ENCODE measurements at regions not wholly inside any gene's neighbourhood (a gene's known extent, or its start where the extent isn't known, plus 50 kb on each side); places are given as distances from the start of the nearest gene placed in this dataset.
A peak's percentile ranks its signal among the peaks of the same experiment; 100 is the strongest.

DNA sequence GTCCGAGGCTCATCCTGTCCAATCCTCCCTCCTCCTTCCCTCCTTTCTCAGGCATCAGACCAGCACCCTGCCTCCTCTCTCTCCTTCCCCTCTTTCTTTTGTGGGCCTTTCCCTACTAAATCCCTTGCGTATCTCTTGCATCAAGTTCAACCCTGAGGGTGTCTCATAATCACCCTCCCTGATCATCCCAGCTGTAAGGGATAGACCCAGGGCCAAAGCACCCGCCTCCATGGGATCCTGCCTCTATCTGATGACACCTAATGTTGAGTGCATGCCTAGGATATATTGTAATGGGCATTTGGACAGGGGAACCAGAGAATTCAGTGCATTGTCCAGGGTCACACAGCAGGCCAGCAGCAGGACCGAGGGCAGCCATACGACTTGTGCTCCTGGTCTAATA, 84.9 kb downstream of the PHETA1 start:
- intact Hi-C loops (cut with DNase I), result no loop called here
- Histone ChIP-seq H3K4me1 (no peaks in the 10 kb centered on the region), H3K27me3 (peaks cover 6% of the 10 kb centered on the region), H3K9me3 (no peaks in the 10 kb centered on the region), H3K36me3 (no peaks in the 10 kb centered on the region), H3K4me3 (no peak overlapping the region), H3K27ac (no peak overlapping the region)
- no peak for ATAC-seq
- TF ChIP-seq, protein P1, sequence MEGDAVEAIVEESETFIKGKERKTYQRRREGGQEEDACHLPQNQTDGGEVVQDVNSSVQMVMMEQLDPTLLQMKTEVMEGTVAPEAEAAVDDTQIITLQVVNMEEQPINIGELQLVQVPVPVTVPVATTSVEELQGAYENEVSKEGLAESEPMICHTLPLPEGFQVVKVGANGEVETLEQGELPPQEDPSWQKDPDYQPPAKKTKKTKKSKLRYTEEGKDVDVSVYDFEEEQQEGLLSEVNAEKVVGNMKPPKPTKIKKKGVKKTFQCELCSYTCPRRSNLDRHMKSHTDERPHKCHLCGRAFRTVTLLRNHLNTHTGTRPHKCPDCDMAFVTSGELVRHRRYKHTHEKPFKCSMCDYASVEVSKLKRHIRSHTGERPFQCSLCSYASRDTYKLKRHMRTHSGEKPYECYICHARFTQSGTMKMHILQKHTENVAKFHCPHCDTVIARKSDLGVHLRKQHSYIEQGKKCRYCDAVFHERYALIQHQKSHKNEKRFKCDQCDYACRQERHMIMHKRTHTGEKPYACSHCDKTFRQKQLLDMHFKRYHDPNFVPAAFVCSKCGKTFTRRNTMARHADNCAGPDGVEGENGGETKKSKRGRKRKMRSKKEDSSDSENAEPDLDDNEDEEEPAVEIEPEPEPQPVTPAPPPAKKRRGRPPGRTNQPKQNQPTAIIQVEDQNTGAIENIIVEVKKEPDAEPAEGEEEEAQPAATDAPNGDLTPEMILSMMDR (IDR thresholded peaks at IDR 0.05), result no peak
- DNase-seq, result no peak

GRCh38 chr12:111283521-111283920, 85.4 kb downstream of the PHETA1 start:
- intact Hi-C loops (cut with DNase I), result no loop called here
- no peaks in the 10 kb centered on the region for H3K4me1 ChIP-seq

DNA sequence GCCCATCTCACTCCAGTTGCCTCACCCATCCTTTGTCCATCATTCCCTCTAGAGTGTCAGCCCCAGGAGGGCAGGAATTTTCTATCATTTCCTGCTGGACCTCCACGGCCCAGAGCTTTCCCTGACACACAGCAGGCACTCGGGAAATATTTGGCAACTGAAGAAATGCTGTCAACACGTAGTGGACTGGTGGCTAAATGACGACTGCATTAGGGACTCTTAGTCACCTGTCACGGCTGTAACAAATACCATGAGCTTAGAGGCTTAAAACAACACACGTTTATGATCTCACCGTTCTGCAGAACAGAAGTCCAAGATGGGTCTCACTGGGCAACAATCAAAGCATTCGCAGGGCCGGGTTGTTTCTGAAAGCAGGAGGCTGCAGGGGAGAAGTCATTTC, 91.3 kb downstream of the PHETA1 start:
- H3K4me3 ChIP-seq, result no peak overlapping the region
- H3K27me3 ChIP-seq, result peaks cover 39% of the 10 kb centered on the region
- H3K27ac ChIP-seq, result no peak overlapping the region
- TF ChIP-seq, protein P1 (IDR thresholded peaks at IDR 0.05), result no peak
- ATAC-seq, result no peak
- H3K9me3 ChIP-seq, result no peaks in the 10 kb centered on the region
- intact Hi-C loops (cut with DNase I), result no loop called here
- no peak for DNase-seq
- H3K4me1 ChIP-seq, result no peaks in the 10 kb centered on the region
- H3K36me3 ChIP-seq, result no peaks in the 10 kb centered on the region

More at GRCh38 chr12:111283521-111283920, 85.4 kb downstream of the PHETA1 start:
- Histone ChIP-seq H3K36me3 (no peaks in the 10 kb centered on the region), H3K9me3 (no peaks in the 10 kb centered on the region), H3K4me3 (no peak overlapping the region), H3K27ac (no peak overlapping the region), H3K27me3 (peaks cover 10% of the 10 kb centered on the region)
- ATAC-seq, result no peak
- TF ChIP-seq, protein P1 (IDR thresholded peaks at IDR 0.05), result no peak
- DNase-seq, result no peak

DNA sequence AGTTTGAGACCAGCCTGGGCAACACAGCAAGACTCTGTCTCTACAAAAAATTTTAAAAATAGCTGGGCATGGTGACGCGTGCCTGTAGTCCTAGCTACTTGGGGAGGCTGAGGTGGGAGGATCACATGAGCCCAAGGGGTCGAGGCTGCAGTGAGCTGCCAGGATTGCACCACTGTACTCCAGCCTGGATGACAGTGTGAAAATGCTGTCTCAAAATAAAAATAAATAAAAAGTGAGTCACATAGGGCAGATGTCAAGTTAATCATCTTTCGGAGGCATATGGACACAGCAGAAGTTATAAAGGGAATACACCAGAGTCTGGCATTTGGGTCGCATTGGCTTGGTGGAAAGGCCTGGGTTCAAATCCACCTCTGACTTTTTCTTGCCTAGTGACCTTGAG, 92.7 kb downstream of the PHETA1 start:
- Histone ChIP-seq H3K9me3 (no peaks in the 10 kb centered on the region), H3K27ac (no peak overlapping the region), H3K4me3 (no peak overlapping the region), H3K4me1 (no peaks in the 10 kb centered on the region), H3K27me3 (peaks cover 39% of the 10 kb centered on the region), H3K36me3 (no peaks in the 10 kb centered on the region)
- intact Hi-C loops (cut with DNase I), result no loop called here
- TF ChIP-seq, protein P1 (IDR thresholded peaks at IDR 0.05), result no peak
- ATAC-seq (no peak), DNase-seq (no peak)

- H3K9me3 ChIP-seq, result no peaks in the 10 kb centered on the region
- H3K4me3 ChIP-seq, result no peak overlapping the region
- H3K27me3 ChIP-seq, result peaks cover 39% of the 10 kb centered on the region
- TF ChIP-seq, protein P1 (IDR thresholded peaks at IDR 0.05), result no peak
- no peaks in the 10 kb centered on the region for H3K4me1 ChIP-seq
- no peak overlapping the region for H3K27ac ChIP-seq
- no peak for DNase-seq
- intact Hi-C loops (cut with DNase I), result no loop called here
- ATAC-seq, result no peak
- H3K36me3 ChIP-seq, result no peaks in the 10 kb centered on the region
Observed at GRCh38 chr12:111275308-111275707, 93.6 kb downstream of the PHETA1 start.

GRCh38 chr12:111274777-111275176, 94.1 kb downstream of the PHETA1 start:
- Histone ChIP-seq H3K9me3 (no peaks in the 10 kb centered on the region), H3K4me3 (no peak overlapping the region), H3K4me1 (no peaks in the 10 kb centered on the region), H3K27ac (no peak overlapping the region), H3K36me3 (no peaks in the 10 kb centered on the region), H3K27me3 (peaks cover 44% of the 10 kb centered on the region)
- TF ChIP-seq, protein P1 (IDR thresholded peaks at IDR 0.05), result peak; percentile 25
- DNase-seq (no peak), ATAC-seq (no peak)
- intact Hi-C loops (cut with DNase I), result no loop called here

All from upper lobe of right lung (tissue), 1 donor.